Choroid plexus epithelial cell (primary cell): ENCODE measurements at regions not wholly inside any gene's neighbourhood (a gene's known extent, or its start where the extent isn't known, plus 50 kb on each side); places are given as distances from the start of the nearest gene placed in this dataset.

Source experiments
- DNase-seq: peaks from one replicate; pipeline ENCODE4 v3.0.0-alpha.2; 2010; ENCODE audit warnings: low read depth
- H3K4me3 ChIP-seq: 2 replicates; pipeline ENCODE4 v1.5.1; 2011; ENCODE audit warnings: low read depth, mild to moderate bottlenecking, control low read depth, low read length, moderate library complexity
- TF ChIP-seq, protein P1 (sequence below): conservative IDR thresholded peaks from 2 replicates; pipeline ENCODE4 v1.5.1; 2011; ENCODE audit warnings: low read depth, mild to moderate bottlenecking, control low read depth, inconsistent platforms, low read length, moderate library complexity

DNA sequence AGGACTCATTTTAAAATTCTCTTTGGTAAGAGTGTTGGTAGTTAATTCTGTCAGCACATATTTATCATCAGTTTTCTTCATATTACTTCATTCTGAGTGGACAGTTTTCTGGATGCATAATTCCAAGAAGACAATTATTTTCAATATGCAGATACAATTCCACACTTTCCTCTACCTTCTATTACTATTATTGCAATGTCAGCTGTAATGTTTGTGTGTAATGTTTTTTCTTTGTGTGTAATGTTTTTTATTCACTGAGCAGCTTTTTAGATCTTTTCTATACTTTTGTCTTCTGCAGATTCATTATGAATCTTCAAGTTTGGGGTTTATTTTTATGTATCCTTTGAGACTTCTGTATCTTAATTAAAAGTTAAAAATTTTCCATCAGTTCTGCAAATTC, 264.0 kb upstream of the VRK2 start:
- TF ChIP-seq, protein P1, sequence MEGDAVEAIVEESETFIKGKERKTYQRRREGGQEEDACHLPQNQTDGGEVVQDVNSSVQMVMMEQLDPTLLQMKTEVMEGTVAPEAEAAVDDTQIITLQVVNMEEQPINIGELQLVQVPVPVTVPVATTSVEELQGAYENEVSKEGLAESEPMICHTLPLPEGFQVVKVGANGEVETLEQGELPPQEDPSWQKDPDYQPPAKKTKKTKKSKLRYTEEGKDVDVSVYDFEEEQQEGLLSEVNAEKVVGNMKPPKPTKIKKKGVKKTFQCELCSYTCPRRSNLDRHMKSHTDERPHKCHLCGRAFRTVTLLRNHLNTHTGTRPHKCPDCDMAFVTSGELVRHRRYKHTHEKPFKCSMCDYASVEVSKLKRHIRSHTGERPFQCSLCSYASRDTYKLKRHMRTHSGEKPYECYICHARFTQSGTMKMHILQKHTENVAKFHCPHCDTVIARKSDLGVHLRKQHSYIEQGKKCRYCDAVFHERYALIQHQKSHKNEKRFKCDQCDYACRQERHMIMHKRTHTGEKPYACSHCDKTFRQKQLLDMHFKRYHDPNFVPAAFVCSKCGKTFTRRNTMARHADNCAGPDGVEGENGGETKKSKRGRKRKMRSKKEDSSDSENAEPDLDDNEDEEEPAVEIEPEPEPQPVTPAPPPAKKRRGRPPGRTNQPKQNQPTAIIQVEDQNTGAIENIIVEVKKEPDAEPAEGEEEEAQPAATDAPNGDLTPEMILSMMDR, result no peak

DNA sequence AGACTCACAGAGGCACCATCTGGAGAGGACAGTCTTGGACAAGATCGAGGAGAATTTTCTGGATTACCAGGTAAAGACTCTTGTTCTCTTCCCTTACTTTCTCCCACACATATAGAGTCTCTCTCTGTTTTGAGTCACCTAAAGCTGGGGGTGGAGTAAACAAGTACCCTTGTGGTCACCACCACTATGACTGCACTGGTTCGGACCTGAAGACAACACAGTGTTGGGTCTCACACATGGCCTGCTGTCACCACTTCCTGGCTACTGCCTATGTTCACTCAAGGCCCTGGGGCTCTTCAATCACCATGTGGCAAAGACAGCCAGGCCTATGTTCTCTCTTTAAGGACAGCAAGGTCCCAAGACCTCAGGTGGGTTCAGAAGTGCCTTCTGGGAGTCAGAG, 253.3 kb upstream of the VRK2 start:
- no peak for DNase-seq
- no peak overlapping the region for H3K4me3 ChIP-seq
- TF ChIP-seq, protein P1, result no peak

More for the DNA sequence above, 264.0 kb upstream of the VRK2 start:
- no peak for DNase-seq
- no peak overlapping the region for H3K4me3 ChIP-seq

DNA sequence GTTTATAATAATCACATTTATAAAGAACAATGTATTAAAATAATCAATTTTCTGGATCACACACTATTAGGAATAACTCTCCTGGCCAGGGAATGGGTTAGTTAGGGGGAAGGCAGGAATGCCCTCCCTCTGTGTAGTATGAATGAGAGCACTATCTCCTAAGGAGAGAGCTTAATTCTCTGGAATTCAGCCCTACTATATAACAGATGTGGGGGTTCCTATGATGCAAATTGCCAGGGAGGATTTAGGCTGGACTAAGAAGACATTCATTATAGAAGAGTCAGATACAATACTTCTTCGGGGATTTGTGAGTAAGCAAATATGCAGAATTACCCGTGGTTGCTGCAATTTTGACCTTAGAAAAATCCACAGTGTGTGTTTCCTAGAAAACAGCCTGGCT, 250.1 kb upstream of the VRK2 start:
- H3K4me3 ChIP-seq, result no peak overlapping the region
- no peak for DNase-seq
- TF ChIP-seq, protein P1, result no peak

DNA sequence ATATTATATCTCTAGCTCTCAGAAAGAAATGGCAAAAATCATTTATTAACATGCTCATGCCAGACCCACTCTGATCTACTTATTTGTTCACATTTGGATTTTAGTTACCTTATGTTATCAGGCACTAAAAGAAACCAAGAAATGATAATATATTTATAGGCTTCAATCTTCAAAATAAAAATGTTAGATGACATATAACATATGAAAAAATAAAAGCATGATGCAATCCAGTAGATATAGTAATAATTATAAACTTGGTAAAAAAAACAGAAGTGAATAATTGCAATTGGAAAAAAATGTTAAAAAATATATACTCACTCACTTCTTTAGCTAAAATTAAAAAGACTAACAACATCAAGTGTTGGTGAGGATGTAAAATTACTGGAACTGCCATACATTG, 248.3 kb upstream of the VRK2 start:
- DNase-seq, result no peak
- H3K4me3 ChIP-seq, result no peak overlapping the region
- TF ChIP-seq, protein P1, result no peak

DNA sequence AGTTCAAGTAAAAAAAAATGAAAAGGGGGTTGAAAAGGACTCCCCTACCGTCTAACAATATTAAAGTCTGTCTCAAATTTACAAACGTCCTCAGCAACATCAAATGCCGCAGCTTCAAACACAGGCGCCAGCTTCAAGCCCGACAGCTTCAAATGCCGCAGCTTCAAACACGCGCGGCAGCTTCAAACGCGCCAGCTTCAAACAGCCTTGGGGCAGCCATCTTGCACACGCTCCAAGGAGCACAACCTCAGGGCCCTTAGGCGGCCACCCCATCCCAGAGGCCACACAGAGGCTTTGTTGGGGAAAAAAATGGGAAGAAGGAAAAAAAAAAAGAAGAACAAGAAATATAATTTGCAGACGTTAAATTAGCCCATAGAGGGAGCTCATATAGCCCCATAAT, 244.4 kb upstream of the VRK2 start:
- no peak for DNase-seq
- H3K4me3 ChIP-seq, result no peak overlapping the region
- TF ChIP-seq, protein P1, result no peak

DNA sequence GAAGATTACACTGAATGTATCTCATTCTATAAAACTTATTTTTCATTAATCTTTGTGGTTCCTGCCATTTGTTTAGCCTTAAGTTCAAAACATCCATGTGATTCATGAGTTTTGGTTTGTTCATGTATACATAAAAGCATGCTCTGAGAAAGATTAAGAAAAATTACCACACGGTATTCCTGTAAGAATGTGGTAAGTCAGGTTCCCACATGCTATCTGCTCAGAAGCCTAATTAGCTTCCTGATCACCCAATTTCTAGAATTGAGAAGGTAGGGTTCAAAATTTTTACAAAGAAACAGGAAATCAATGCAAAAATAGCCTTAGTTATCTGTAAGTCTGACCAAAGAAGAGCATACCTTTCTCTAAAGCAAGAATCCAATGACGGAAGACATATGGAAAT, 241.6 kb upstream of the VRK2 start:
- TF ChIP-seq, protein P1, result no peak
- no peak for DNase-seq
- no peak overlapping the region for H3K4me3 ChIP-seq

DNA sequence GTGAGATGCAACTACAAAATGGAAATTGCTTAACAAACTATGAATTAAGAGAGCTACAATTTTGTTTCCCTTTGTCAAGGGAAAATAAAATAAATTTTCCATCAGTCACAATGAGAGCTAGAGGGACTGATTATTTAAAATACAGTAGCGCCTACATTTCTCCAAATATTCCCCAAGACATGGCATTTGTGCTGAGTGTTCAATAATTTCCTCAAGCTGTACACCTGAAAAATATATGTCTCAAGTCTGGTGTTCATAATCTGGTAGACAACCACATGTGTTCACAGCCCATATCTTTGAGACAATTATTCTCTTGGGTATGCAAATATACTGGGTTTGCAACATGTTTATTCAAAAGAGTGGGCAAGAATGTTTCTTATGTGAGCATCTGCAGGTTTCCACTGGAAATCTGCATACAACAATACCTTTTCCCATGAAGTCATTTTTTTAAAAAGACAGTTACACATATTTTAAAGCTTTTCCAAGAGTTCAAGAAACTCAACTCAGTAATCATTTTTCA, 240.1 kb upstream of the VRK2 start:
- TF ChIP-seq, protein P1, result no peak
- H3K4me3 ChIP-seq, result no peak overlapping the region
- DNase-seq, result no peak
